ENCODE measurements at regions not wholly inside any gene's neighbourhood (a gene's known extent, or its start where the extent isn't known, plus 50 kb on each side); places are given as distances from the start of the nearest gene placed in this dataset.

GRCh38 chr5:116645627-116646026 is 71.0 kb upstream of the SEMA6A start:
- no peak for ATAC-seq (ENCODE audit: low FRiP score)
- H3K9me3 ChIP-seq (ENCODE audit: control insufficient read depth, low read length): no peaks in the 10 kb centered on the region

GRCh38 chr5:116640236-116640635 is 65.6 kb upstream of the SEMA6A start:
- no peaks in the 10 kb centered on the region for H3K4me1 ChIP-seq (ENCODE audit: control insufficient read depth in 1 of 2, insufficient read depth in 2 of 2, low read length in 2 of 2)
- no peaks in the 10 kb centered on the region for H3K36me3 ChIP-seq (ENCODE audit: control insufficient read depth in 1 of 2, insufficient read depth in 2 of 2, low read length in 1 of 2)
- H3K27ac ChIP-seq (ENCODE audit: low read depth in 1 of 2, low read length in 2 of 2): no peak overlapping the region
- DNase-seq: no peak
- H3K9me3 ChIP-seq (ENCODE audit: control insufficient read depth, low read length): no peaks in the 10 kb centered on the region
- H3K27me3 ChIP-seq (ENCODE audit: control insufficient read depth in 1 of 2, insufficient read depth in 2 of 2, low read length in 1 of 2): no peaks in the 10 kb centered on the region
- intact Hi-C loops (cut with DNase I): no loop called here
- ATAC-seq (ENCODE audit: low FRiP score): no peak
- no peak overlapping the region for H3K4me3 ChIP-seq (ENCODE audit: low read length in 2 of 2)

More at GRCh38 chr5:116645627-116646026, 71.0 kb upstream of the SEMA6A start:
- Histone ChIP-seq H3K36me3 (ENCODE audit: control insufficient read depth in 1 of 2, insufficient read depth in 2 of 2, low read length in 1 of 2) (no peaks in the 10 kb centered on the region), H3K4me1 (ENCODE audit: control insufficient read depth in 1 of 2, insufficient read depth in 2 of 2, low read length in 2 of 2) (no peaks in the 10 kb centered on the region), H3K4me3 (ENCODE audit: low read length in 2 of 2) (no peak overlapping the region), H3K27ac (ENCODE audit: low read depth in 1 of 2, low read length in 2 of 2) (no peak overlapping the region), H3K27me3 (ENCODE audit: control insufficient read depth in 1 of 2, insufficient read depth in 2 of 2, low read length in 1 of 2) (no peaks in the 10 kb centered on the region)
- intact Hi-C loops (cut with DNase I): no loop called here
- DNase-seq: no peak
- 87 to 88% methylated on average over 1 of the region's 1 CpG for WGBS, 2 donors

- Histone ChIP-seq H3K9me3 (ENCODE audit: control insufficient read depth, low read length) (no peaks in the 10 kb centered on the region), H3K27me3 (ENCODE audit: control insufficient read depth in 1 of 2, insufficient read depth in 2 of 2, low read length in 1 of 2) (no peaks in the 10 kb centered on the region), H3K4me3 (ENCODE audit: low read length in 2 of 2) (no peak overlapping the region), H3K4me1 (ENCODE audit: control insufficient read depth in 1 of 2, insufficient read depth in 2 of 2, low read length in 2 of 2) (no peaks in the 10 kb centered on the region), H3K27ac (ENCODE audit: low read depth in 1 of 2, low read length in 2 of 2) (no peak overlapping the region), H3K36me3 (ENCODE audit: control insufficient read depth in 1 of 2, insufficient read depth in 2 of 2, low read length in 1 of 2) (no peaks in the 10 kb centered on the region)
- intact Hi-C loops (cut with DNase I): no loop called here
- WGBS, 2 donors: 42 to 43% methylated on average over 4 of the region's 4 CpGs
- DNase-seq (no peak), ATAC-seq (ENCODE audit: low FRiP score) (no peak)
These were observed 62.6 kb upstream of the SEMA6A start for GRCh38 chr5:116637149-116637740.

- Histone ChIP-seq H3K4me1 (ENCODE audit: control insufficient read depth in 1 of 2, insufficient read depth in 2 of 2, low read length in 2 of 2) (no peaks in the 10 kb centered on the region), H3K9me3 (ENCODE audit: control insufficient read depth, low read length) (no peaks in the 10 kb centered on the region), H3K27ac (ENCODE audit: low read depth in 1 of 2, low read length in 2 of 2) (no peak overlapping the region), H3K4me3 (ENCODE audit: low read length in 2 of 2) (no peak overlapping the region), H3K27me3 (ENCODE audit: control insufficient read depth in 1 of 2, insufficient read depth in 2 of 2, low read length in 1 of 2) (no peaks in the 10 kb centered on the region), H3K36me3 (ENCODE audit: control insufficient read depth in 1 of 2, insufficient read depth in 2 of 2, low read length in 1 of 2) (no peaks in the 10 kb centered on the region)
- no peak for ATAC-seq (ENCODE audit: low FRiP score)
- no peak for DNase-seq
- intact Hi-C loops (cut with DNase I): no loop called here
- WGBS, 2 donors: 78% methylated on average over 4 of the region's 4 CpGs
These were observed 58.3 kb upstream of the SEMA6A start for GRCh38 chr5:116632890-116633289.

GRCh38 chr5:116631147-116631546 is 56.5 kb upstream of the SEMA6A start:
- Histone ChIP-seq H3K36me3 (ENCODE audit: control insufficient read depth in 1 of 2, insufficient read depth in 2 of 2, low read length in 1 of 2) (no peaks in the 10 kb centered on the region), H3K27me3 (ENCODE audit: control insufficient read depth in 1 of 2, insufficient read depth in 2 of 2, low read length in 1 of 2) (no peaks in the 10 kb centered on the region), H3K4me1 (ENCODE audit: control insufficient read depth in 1 of 2, insufficient read depth in 2 of 2, low read length in 2 of 2) (no peaks in the 10 kb centered on the region), H3K4me3 (ENCODE audit: low read length in 2 of 2) (no peak overlapping the region), H3K27ac (ENCODE audit: low read depth in 1 of 2, low read length in 2 of 2) (no peak overlapping the region), H3K9me3 (ENCODE audit: control insufficient read depth, low read length) (no peaks in the 10 kb centered on the region)
- 95 to 100% methylated on average over 1 of the region's 1 CpG for WGBS, 2 donors
- DNase-seq: no peak
- intact Hi-C loops (cut with DNase I): no loop called here
- ATAC-seq (ENCODE audit: low FRiP score): no peak

GRCh38 chr5:116629168-116629567 is 54.5 kb upstream of the SEMA6A start:
- ATAC-seq (ENCODE audit: low FRiP score) (no peak), DNase-seq (no peak)
- Histone ChIP-seq H3K27me3 (ENCODE audit: control insufficient read depth in 1 of 2, insufficient read depth in 2 of 2, low read length in 1 of 2) (no peaks in the 10 kb centered on the region), H3K9me3 (ENCODE audit: control insufficient read depth, low read length) (no peaks in the 10 kb centered on the region), H3K27ac (ENCODE audit: low read depth in 1 of 2, low read length in 2 of 2) (no peak overlapping the region), H3K4me1 (ENCODE audit: control insufficient read depth in 1 of 2, insufficient read depth in 2 of 2, low read length in 2 of 2) (no peaks in the 10 kb centered on the region), H3K36me3 (ENCODE audit: control insufficient read depth in 1 of 2, insufficient read depth in 2 of 2, low read length in 1 of 2) (no peaks in the 10 kb centered on the region), H3K4me3 (ENCODE audit: low read length in 2 of 2) (no peak overlapping the region)
- 98 to 100% methylated on average over 2 of the region's 2 CpGs for WGBS, 2 donors
- intact Hi-C loops (cut with DNase I): no loop called here

GRCh38 chr5:116626945-116627679 is 52.5 kb upstream of the SEMA6A start:
- Histone ChIP-seq H3K4me3 (ENCODE audit: low read length in 2 of 2) (no peak overlapping the region), H3K27ac (ENCODE audit: low read depth in 1 of 2, low read length in 2 of 2) (no peak overlapping the region), H3K36me3 (ENCODE audit: control insufficient read depth in 1 of 2, insufficient read depth in 2 of 2, low read length in 1 of 2) (no peaks in the 10 kb centered on the region), H3K4me1 (ENCODE audit: control insufficient read depth in 1 of 2, insufficient read depth in 2 of 2, low read length in 2 of 2) (no peaks in the 10 kb centered on the region), H3K27me3 (ENCODE audit: control insufficient read depth in 1 of 2, insufficient read depth in 2 of 2, low read length in 1 of 2) (no peaks in the 10 kb centered on the region), H3K9me3 (ENCODE audit: control insufficient read depth, low read length) (no peaks in the 10 kb centered on the region)
- no peak for DNase-seq
- 95 to 97% methylated on average over 3 of the region's 3 CpGs for WGBS, 2 donors
- intact Hi-C loops (cut with DNase I): no loop called here
- peak; percentile 20 for ATAC-seq (ENCODE audit: low FRiP score)

GRCh38 chr5:116626272-116626723 is 51.7 kb upstream of the SEMA6A start:
- H3K27me3 ChIP-seq (ENCODE audit: control insufficient read depth in 1 of 2, insufficient read depth in 2 of 2, low read length in 1 of 2): no peaks in the 10 kb centered on the region
- H3K27ac ChIP-seq (ENCODE audit: low read depth in 1 of 2, low read length in 2 of 2): no peak overlapping the region
- ATAC-seq (ENCODE audit: low FRiP score) (peak; percentile 85), DNase-seq (peak in 1 of 2 donors; percentile 70)
- H3K4me3 ChIP-seq (ENCODE audit: low read length in 2 of 2): no peak overlapping the region
- H3K9me3 ChIP-seq (ENCODE audit: control insufficient read depth, low read length): no peaks in the 10 kb centered on the region
- H3K36me3 ChIP-seq (ENCODE audit: control insufficient read depth in 1 of 2, insufficient read depth in 2 of 2, low read length in 1 of 2): no peaks in the 10 kb centered on the region
- no peaks in the 10 kb centered on the region for H3K4me1 ChIP-seq (ENCODE audit: control insufficient read depth in 1 of 2, insufficient read depth in 2 of 2, low read length in 2 of 2)
- WGBS, 2 donors: 3 to 6% methylated on average over 13 of the region's 13 CpGs
- intact Hi-C loops (cut with DNase I): no loop called here

Measured in aorta (tissue), 5 donors.